Activated CD4-positive, alpha-beta T cell treated with anti-CD3 and anti-CD28 coated beads for 36 hours (primary cell): ENCODE measurements at regions not wholly inside any gene's neighbourhood (a gene's known extent, or its start where the extent isn't known, plus 50 kb on each side); places are given as distances from the start of the nearest gene placed in this dataset.
"Not testable (repeated sequence)": the region's sequence is repeated elsewhere in the genome, so short reads cannot be mapped to it uniquely, and the experiment has no call there.

Experiments
- ATAC-seq: fragments of 200-7000 bp; cut with Tn5 transposase; one replicate; pipeline ENCODE4 v1.10.0; 2021; ENCODE audit warnings: mild to moderate bottlenecking, moderate library complexity
- CTCF ChIA-PET: fragments of 350-600 bp; sonication (Branson Sonifier 250); formaldehyde crosslinking; loops from one replicate; lab custom pipeline; 2021; ENCODE audit warnings: antibody characterized with exemption; lab: Charles Lee
- POLR2A ChIA-PET: fragments of 350-600 bp; sonication (Branson Sonifier 250); formaldehyde crosslinking; loops from one replicate; lab custom pipeline; 2021; ENCODE audit warnings: antibody characterized with exemption, inconsistent platforms; lab: Charles Lee
- DNase-seq: peaks from one replicate; pipeline ENCODE4 v3.0.0-alpha.2; 2020
- H3K27ac Mint-ChIP-seq: one replicate; pipeline ENCODE4 v1.8.0; 2021; ENCODE audit warnings: mixed read lengths
- H3K27me3 Mint-ChIP-seq: one replicate; pipeline ENCODE4 v1.8.0; 2021; ENCODE audit warnings: mixed read lengths
- H3K36me3 Mint-ChIP-seq: one replicate; pipeline ENCODE4 v1.8.0; 2021; ENCODE audit warnings: low read depth, mixed read lengths
- H3K4me1 Mint-ChIP-seq: one replicate; pipeline ENCODE4 v1.8.0; 2021; ENCODE audit warnings: mixed read lengths
- H3K4me3 Mint-ChIP-seq: one replicate; pipeline ENCODE4 v1.8.0; 2021; ENCODE audit warnings: mild to moderate bottlenecking, moderate library complexity, mixed read lengths
- H3K9me3 Mint-ChIP-seq: one replicate; pipeline ENCODE4 v1.8.0; 2021; ENCODE audit warnings: low read depth, mixed read lengths
- intact Hi-C, 2 experiments: fragments of 100-400 bp; cut with DNase I in 1 of 2; cut with micrococcal nuclease in 1 of 2; formaldehyde crosslinking; loops; one replicate each; pipeline versions ENCODE4 v1.14.2 to v1.15.1; 2022 to 2024; cut with DNase I, micrococcal nuclease

- CTCF ChIA-PET, result no interaction called here
- ATAC-seq, result no peak
- Mint-ChIP-seq H3K4me1 (no peaks in the 10 kb centered on the region), H3K9me3 (peaks cover 9% of the 10 kb centered on the region), H3K4me3 (no peak overlapping the region), H3K36me3 (no peaks in the 10 kb centered on the region), H3K27ac (no peak overlapping the region), H3K27me3 (no peaks in the 10 kb centered on the region)
- POLR2A ChIA-PET, result no interaction called here
- intact Hi-C loops, result no loop called here
- DNase-seq, result no peak
Observed at GRCh38 chr11:107276077-107276476, 181.5 kb downstream of the CWF19L2 start.

DNA sequence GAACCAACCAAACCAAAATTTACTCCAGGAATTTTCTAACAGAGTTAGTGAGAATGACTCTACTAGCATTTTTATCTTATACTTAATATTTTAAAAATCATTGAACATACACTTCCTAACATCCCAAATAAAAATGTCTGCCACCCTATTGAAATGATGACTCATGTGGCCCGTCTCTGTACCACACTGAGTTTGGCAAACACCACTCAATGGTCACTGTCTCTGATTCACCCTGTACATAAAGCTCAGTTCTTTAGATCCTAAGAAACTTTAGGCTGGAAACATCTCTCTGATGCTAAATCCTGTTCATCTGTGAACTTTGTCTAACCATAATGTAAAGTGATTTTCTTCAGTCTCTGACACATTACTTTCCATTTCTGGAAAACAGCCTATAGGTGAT lies 182.0 kb downstream of the CWF19L2 start:
- intact Hi-C loops, result no loop called here
- DNase-seq, result no peak
- ATAC-seq, result no peak
- H3K4me1 Mint-ChIP-seq, result no peaks in the 10 kb centered on the region
- no peak overlapping the region for H3K27ac Mint-ChIP-seq
- ChIA-PET POLR2A (no interaction called here), CTCF (no interaction called here)
- H3K4me3 Mint-ChIP-seq, result no peak overlapping the region
- no peaks in the 10 kb centered on the region for H3K36me3 Mint-ChIP-seq
- H3K27me3 Mint-ChIP-seq, result no peaks in the 10 kb centered on the region
- H3K9me3 Mint-ChIP-seq, result peaks cover 9% of the 10 kb centered on the region

GRCh38 chr11:107274138-107274537 lies 183.5 kb downstream of the CWF19L2 start:
- ATAC-seq (no peak), DNase-seq (no peak)
- intact Hi-C loops, result no loop called here
- no peak overlapping the region for H3K4me3 Mint-ChIP-seq
- no peaks in the 10 kb centered on the region for H3K27me3 Mint-ChIP-seq
- POLR2A ChIA-PET, result no interaction called here
- CTCF ChIA-PET, result interaction anchor here (0.6 kb wide), 1 partner anchor 13 kb away, joined by 5 read pairs; no protein-coding TSS in a partner anchor
- H3K9me3 Mint-ChIP-seq, result peaks cover 6% of the 10 kb centered on the region
- H3K36me3 Mint-ChIP-seq, result no peaks in the 10 kb centered on the region
- H3K27ac Mint-ChIP-seq, result no peak overlapping the region
- H3K4me1 Mint-ChIP-seq, result no peaks in the 10 kb centered on the region

DNA sequence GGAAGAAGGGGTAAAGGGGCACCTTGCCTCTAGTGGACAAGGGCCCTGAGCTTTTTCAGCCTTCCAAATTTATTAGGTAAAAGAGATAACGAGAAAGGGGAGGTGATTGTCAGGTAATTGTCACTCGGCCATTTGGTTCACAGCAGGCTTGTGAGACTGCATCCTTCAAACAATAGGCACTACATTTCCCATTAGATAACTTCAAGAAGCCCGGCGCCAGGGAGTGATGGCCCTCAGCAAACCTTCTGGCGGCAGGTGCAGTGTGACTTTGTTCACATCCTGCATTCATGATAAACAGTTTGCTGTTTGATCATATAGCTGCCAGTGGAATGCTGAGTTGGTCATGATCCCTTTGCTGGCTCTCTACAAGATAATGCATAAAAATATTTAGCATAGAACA lies 185.1 kb downstream of the CWF19L2 start:
- peaks cover 2% of the 10 kb centered on the region for H3K9me3 Mint-ChIP-seq
- intact Hi-C loops, result no loop called here
- DNase-seq, result no peak
- H3K27ac Mint-ChIP-seq, result no peak overlapping the region
- POLR2A ChIA-PET, result no interaction called here
- no peaks in the 10 kb centered on the region for H3K4me1 Mint-ChIP-seq
- no peak for ATAC-seq
- no peaks in the 10 kb centered on the region for H3K27me3 Mint-ChIP-seq
- H3K36me3 Mint-ChIP-seq, result no peaks in the 10 kb centered on the region
- H3K4me3 Mint-ChIP-seq, result no peak overlapping the region
- CTCF ChIA-PET, result no interaction called here

DNA sequence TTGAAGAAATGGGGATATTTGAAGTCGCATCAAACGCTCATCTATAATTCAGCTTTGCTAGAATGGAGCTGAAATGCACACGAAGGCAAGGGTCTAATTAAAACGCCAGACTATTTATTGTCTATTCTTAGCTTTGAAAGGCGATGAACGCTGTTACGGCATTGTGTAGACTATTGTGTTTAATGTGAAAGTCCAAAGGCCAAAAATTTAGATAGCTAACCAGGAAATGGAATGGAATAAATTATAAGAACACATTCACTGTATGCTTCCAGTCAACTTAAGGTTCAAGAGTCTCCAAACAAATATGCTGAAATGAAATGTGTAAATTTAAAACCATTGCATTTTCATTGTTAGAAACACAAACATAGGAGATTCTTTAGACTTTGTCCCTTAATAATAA lies 186.2 kb downstream of the CWF19L2 start:
- Mint-ChIP-seq H3K27me3 (no peaks in the 10 kb centered on the region), H3K9me3 (no peaks in the 10 kb centered on the region), H3K4me1 (no peaks in the 10 kb centered on the region), H3K36me3 (no peaks in the 10 kb centered on the region), H3K27ac (no peak overlapping the region), H3K4me3 (no peak overlapping the region)
- ChIA-PET POLR2A (no interaction called here), CTCF (interaction anchor here (0.6 kb wide), 1 partner anchor 21 kb away, joined by 4 read pairs; no protein-coding TSS in a partner anchor)
- ATAC-seq, result no peak
- intact Hi-C loops, result no loop called here
- no peak for DNase-seq

GRCh38 chr11:107268977-107269376 lies 188.6 kb downstream of the CWF19L2 start:
- Mint-ChIP-seq H3K27me3 (no peaks in the 10 kb centered on the region), H3K9me3 (no peaks in the 10 kb centered on the region), H3K4me3 (no peak overlapping the region), H3K4me1 (no peaks in the 10 kb centered on the region), H3K27ac (no peak overlapping the region), H3K36me3 (no peaks in the 10 kb centered on the region)
- ATAC-seq (no peak), DNase-seq (no peak)
- intact Hi-C loops, result no loop called here
- ChIA-PET CTCF (no interaction called here), POLR2A (no interaction called here)

GRCh38 chr11:107266455-107266854 lies 191.2 kb downstream of the CWF19L2 start:
- intact Hi-C loops, result no loop called here
- no peak overlapping the region for H3K4me3 Mint-ChIP-seq
- POLR2A ChIA-PET, result no interaction called here
- no peak overlapping the region for H3K27ac Mint-ChIP-seq
- CTCF ChIA-PET, result no interaction called here
- H3K36me3 Mint-ChIP-seq, result no peaks in the 10 kb centered on the region
- DNase-seq (no peak), ATAC-seq (no peak)
- H3K4me1 Mint-ChIP-seq, result no peaks in the 10 kb centered on the region
- no peaks in the 10 kb centered on the region for H3K27me3 Mint-ChIP-seq
- H3K9me3 Mint-ChIP-seq, result no peaks in the 10 kb centered on the region

GRCh38 chr11:107265591-107266121 lies 192.0 kb downstream of the CWF19L2 start:
- Mint-ChIP-seq H3K9me3 (no peaks in the 10 kb centered on the region), H3K27me3 (no peaks in the 10 kb centered on the region), H3K27ac (no peak overlapping the region), H3K36me3 (no peaks in the 10 kb centered on the region), H3K4me3 (no peak overlapping the region), H3K4me1 (no peaks in the 10 kb centered on the region)
- intact Hi-C loops, result no loop called here
- POLR2A ChIA-PET, result no interaction called here
- DNase-seq (no peak), ATAC-seq (no peak)
- CTCF ChIA-PET, result no interaction called here

DNA sequence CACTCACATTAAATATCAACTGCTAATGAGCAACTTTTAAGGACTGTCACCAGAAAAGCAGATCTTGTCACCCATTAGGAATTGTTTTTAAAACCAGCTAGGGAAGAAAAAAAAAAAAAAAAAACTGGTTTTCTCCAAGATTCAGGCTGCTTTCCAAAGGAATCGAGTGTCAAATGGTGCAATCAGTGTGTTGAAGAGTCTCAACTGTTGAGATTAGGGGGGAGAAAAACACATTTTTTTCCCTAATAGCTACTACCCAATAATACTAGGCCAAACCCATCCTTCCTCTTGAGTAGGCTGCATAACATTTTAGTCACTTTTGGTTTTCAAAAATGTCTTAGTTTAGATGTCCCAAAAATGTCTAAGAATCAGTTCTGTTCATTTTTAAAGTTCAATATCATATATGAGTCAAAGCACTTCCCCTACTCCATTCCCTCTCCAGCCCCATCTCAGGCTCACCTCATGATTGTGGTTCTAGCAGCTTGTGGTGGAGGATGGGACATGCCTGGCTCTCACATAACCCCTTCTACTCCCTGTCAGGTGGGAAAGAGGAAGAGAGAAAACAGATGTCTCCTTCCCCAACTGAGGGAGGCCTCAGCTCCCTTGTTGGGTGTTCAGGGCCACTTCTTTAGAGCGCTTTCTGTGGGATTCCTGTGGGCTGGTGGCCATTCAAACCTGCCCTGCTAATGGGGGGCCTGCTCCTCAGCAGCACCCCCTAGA lies 193.6 kb downstream of the CWF19L2 start:
- H3K27me3 Mint-ChIP-seq, result no peaks in the 10 kb centered on the region
- intact Hi-C loops, result no loop called here
- H3K4me3 Mint-ChIP-seq, result no peak overlapping the region
- H3K36me3 Mint-ChIP-seq, result no peaks in the 10 kb centered on the region
- ChIA-PET POLR2A (no interaction called here), CTCF (interaction anchor here (0.7 kb wide), 1 partner anchor 15 kb away, joined by 4 read pairs; no protein-coding TSS in a partner anchor)
- no peak overlapping the region for H3K27ac Mint-ChIP-seq
- ATAC-seq (no peak), DNase-seq (no peak)
- H3K4me1 Mint-ChIP-seq, result no peaks in the 10 kb centered on the region
- no peaks in the 10 kb centered on the region for H3K9me3 Mint-ChIP-seq

DNA sequence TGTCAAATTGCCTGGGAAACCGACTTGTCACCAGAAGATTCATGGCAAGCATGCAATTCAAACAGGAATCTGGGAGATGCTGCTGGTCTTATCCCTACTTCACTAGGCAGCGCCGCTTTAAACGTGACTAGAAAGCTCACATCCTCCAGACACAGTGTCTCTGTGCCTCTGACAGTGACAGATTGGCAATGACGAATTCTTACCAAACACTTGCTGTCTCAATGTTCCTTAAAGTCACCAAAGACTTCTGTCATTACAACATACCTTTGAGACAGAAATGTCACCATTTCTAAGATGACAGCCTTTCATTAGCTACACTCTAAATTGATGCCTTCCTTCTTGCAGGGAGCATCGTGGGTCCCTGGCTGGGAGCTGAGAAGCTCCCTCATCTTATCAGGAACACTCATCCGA lies 197.8 kb downstream of the CWF19L2 start:
- Mint-ChIP-seq H3K4me1 (no peaks in the 10 kb centered on the region), H3K4me3 (no peak overlapping the region), H3K27ac (no peak overlapping the region), H3K36me3 (no peaks in the 10 kb centered on the region), H3K9me3 (no peaks in the 10 kb centered on the region), H3K27me3 (peaks cover under 1% of the 10 kb centered on the region)
- ATAC-seq, result no peak
- no peak for DNase-seq
- CTCF ChIA-PET, result no interaction called here
- intact Hi-C loops, result no loop called here
- POLR2A ChIA-PET, result no interaction called here

GRCh38 chr11:107257710-107258109 lies 199.9 kb downstream of the CWF19L2 start:
- Mint-ChIP-seq H3K4me1 (no peaks in the 10 kb centered on the region), H3K9me3 (no peaks in the 10 kb centered on the region), H3K4me3 (no peak overlapping the region), H3K27me3 (peaks cover 3% of the 10 kb centered on the region), H3K27ac (no peak overlapping the region), H3K36me3 (no peaks in the 10 kb centered on the region)
- intact Hi-C loops, result no loop called here
- DNase-seq (no peak), ATAC-seq (no peak)
- ChIA-PET POLR2A (no interaction called here), CTCF (no interaction called here)

DNA sequence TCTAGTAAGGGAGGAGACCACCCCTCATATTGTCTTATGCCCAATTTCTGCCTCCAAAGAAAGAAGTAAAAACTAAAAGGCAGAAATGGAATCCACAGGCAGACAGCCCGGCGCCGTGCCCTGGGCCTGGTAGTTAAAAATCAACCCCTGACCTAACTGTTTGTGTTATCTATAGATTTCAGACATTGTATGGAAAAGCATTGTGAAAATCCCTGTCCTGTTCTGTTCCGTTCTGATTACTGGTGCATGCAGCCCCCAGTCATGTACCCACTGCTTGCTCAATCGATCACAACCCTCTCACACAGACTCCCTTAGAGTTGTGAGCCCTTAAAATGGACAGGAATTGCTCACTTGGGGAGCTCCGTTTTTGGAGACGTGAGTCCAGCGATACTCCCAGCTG lies 204.0 kb downstream of the CWF19L2 start:
- intact Hi-C loops, H3K4me3 Mint-ChIP-seq, H3K27me3 Mint-ChIP-seq, DNase-seq, POLR2A ChIA-PET, H3K27ac Mint-ChIP-seq, H3K36me3 Mint-ChIP-seq, ATAC-seq, H3K9me3 Mint-ChIP-seq, H3K4me1 Mint-ChIP-seq: not testable (repeated sequence)
- CTCF ChIA-PET, result interaction anchor here (1.1 kb wide), 1 partner anchor 354 kb away, joined by 3 read pairs; no protein-coding TSS in a partner anchor
